GM18520 (cell line): ENCODE measurements at regions not wholly inside any gene's neighbourhood (a gene's known extent, or its start where the extent isn't known, plus 50 kb on each side); places are given as distances from the start of the nearest gene placed in this dataset.
"Not testable (repeated sequence)": the region's sequence is repeated elsewhere in the genome, so short reads cannot be mapped to it uniquely, and the experiment has no call there.

ENCODE experiments used
- ATAC-seq: cut with Tn5 transposase; IDR thresholded peaks from one replicate; pipeline ENCODE4 v1.9.1; 2021; ENCODE audit not compliant: unreplicated experiment

- ATAC-seq: no peak
Measured at GRCh38 chr1:101522486-101522885, 285.7 kb downstream of the S1PR1 start.

- ATAC-seq: no peak
Measured at GRCh38 chr1:101526813-101527212, 290.0 kb downstream of the S1PR1 start.

GRCh38 chr1:101532377-101532776, 295.6 kb downstream of the S1PR1 start:
- ATAC-seq: no peak

GRCh38 chr1:101540161-101540560, 303.3 kb downstream of the S1PR1 start:
- ATAC-seq: no peak

- no peak for ATAC-seq
Measured at GRCh38 chr1:101546885-101547284, 310.1 kb downstream of the S1PR1 start.

GRCh38 chr1:101547357-101547756, 310.5 kb downstream of the S1PR1 start:
- ATAC-seq: no peak

- ATAC-seq: no peak
Measured at GRCh38 chr1:101548376-101548775, 311.6 kb downstream of the S1PR1 start.

- ATAC-seq: no peak
Measured at GRCh38 chr1:101550581-101550980, 313.8 kb downstream of the S1PR1 start.

GRCh38 chr1:101566883-101567538, 330.2 kb downstream of the S1PR1 start:
- ATAC-seq: no peak

GRCh38 chr1:101567582-101568189, 330.9 kb downstream of the S1PR1 start:
- ATAC-seq: peak; percentile 92

GRCh38 chr1:101587741-101588140, 350.9 kb downstream of the S1PR1 start:
- ATAC-seq: no peak

- no peak for ATAC-seq
Measured at GRCh38 chr1:101588677-101589076, 351.9 kb downstream of the S1PR1 start.

GRCh38 chr1:101592845-101593244, 356.0 kb downstream of the S1PR1 start:
- no peak for ATAC-seq

GRCh38 chr1:101595881-101596374, 359.1 kb downstream of the S1PR1 start:
- no peak for ATAC-seq

GRCh38 chr1:101600615-101601014, 363.8 kb downstream of the S1PR1 start:
- ATAC-seq: not testable (repeated sequence)

- ATAC-seq: no peak
Measured at GRCh38 chr1:101603726-101604125, 366.9 kb downstream of the S1PR1 start.

- no peak for ATAC-seq
Measured at GRCh38 chr1:101605878-101606277, 369.1 kb downstream of the S1PR1 start.

GRCh38 chr1:101613546-101613945, 376.7 kb downstream of the S1PR1 start:
- no peak for ATAC-seq

GRCh38 chr1:101618900-101619299, 377.8 kb downstream of the OLFM3 start:
- no peak for ATAC-seq

GRCh38 chr1:101632548-101633272, 364.0 kb downstream of the OLFM3 start:
- ATAC-seq: no peak

- no peak for ATAC-seq
Measured at GRCh38 chr1:101645810-101646209, 350.9 kb downstream of the OLFM3 start.

GRCh38 chr1:101652484-101652883, 344.2 kb downstream of the OLFM3 start:
- no peak for ATAC-seq
